ENCODE measurements at regions not wholly inside any gene's neighbourhood (a gene's known extent, or its start where the extent isn't known, plus 50 kb on each side); places are given as distances from the start of the nearest gene placed in this dataset.

DNA sequence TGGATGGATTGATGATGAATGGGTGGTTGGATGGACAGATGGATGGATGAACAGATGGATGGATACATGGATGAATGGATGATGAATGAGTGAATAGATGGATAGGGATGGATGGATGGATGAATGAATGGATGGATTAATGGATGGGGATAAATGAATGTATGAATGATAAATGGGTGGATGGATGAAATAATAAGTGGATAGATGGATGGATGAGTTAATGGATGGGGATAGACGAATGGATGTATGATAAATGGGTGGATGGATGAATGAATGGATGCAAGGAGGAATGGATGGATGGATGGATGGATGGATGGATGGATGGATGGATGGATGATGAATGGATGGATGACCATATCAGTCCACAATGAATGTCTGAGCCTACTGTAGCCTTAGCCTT, 381.9 kb downstream of the SETD4 start:
- H3K9me3 ChIP-seq = no peaks in the 10 kb centered on the region
- H3K27me3 ChIP-seq = peaks cover 0 to 16% (median 7%) of the 10 kb centered on the region in 7 donors
- 82 to 86% methylated on average over 1 of the region's 1 CpG for WGBS, 2 donors
- H3K36me3 ChIP-seq = no peaks in the 10 kb centered on the region
- intact Hi-C loops (cut with DNase I) = no loop called here
- DNase-seq (no peak), ATAC-seq (no peak)
- H3K4me1 ChIP-seq = no peaks in the 10 kb centered on the region
- TF ChIP-seq, protein P1, sequence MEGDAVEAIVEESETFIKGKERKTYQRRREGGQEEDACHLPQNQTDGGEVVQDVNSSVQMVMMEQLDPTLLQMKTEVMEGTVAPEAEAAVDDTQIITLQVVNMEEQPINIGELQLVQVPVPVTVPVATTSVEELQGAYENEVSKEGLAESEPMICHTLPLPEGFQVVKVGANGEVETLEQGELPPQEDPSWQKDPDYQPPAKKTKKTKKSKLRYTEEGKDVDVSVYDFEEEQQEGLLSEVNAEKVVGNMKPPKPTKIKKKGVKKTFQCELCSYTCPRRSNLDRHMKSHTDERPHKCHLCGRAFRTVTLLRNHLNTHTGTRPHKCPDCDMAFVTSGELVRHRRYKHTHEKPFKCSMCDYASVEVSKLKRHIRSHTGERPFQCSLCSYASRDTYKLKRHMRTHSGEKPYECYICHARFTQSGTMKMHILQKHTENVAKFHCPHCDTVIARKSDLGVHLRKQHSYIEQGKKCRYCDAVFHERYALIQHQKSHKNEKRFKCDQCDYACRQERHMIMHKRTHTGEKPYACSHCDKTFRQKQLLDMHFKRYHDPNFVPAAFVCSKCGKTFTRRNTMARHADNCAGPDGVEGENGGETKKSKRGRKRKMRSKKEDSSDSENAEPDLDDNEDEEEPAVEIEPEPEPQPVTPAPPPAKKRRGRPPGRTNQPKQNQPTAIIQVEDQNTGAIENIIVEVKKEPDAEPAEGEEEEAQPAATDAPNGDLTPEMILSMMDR (IDR thresholded peaks at IDR 0.05) = no peak
- H3K4me3 ChIP-seq = no peak overlapping the region
- H3K27ac ChIP-seq = no peak overlapping the region

DNA sequence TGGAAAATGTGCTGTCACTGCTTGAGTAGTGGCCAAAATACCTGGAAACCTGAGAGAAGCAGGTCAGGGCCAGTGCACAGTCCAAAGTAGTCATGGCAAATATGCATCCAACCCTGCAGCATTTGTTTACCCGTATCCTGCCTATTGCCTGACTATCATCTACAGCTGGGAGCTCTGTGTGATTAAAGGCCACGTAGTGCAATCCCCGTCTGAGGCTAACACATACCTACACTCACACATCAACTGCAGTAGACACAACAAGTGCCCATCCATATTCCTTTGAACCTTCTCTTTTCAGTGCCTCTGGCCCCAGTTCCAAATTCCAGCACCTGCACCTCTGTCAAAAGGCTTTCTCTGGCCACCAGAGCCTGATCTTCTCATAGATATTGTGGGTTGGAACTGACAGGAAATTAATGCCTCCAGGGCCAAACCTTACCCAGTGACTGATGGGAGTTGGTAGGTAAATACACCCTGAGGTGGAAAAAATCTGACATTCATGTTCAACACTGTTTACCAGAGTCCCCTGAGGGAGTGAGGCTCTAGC, 383.0 kb downstream of the SETD4 start:
- DNase-seq (no peak), ATAC-seq (no peak)
- H3K27ac ChIP-seq = no peak overlapping the region
- no peaks in the 10 kb centered on the region for H3K4me1 ChIP-seq
- no peaks in the 10 kb centered on the region for H3K36me3 ChIP-seq
- intact Hi-C loops (cut with DNase I) = no loop called here
- no peak overlapping the region for H3K4me3 ChIP-seq
- peaks cover 0 to 20% (median 7%) of the 10 kb centered on the region in 7 donors for H3K27me3 ChIP-seq
- H3K9me3 ChIP-seq = no peaks in the 10 kb centered on the region
- WGBS, 2 donors = 86 to 94% methylated on average over 3 of the region's 3 CpGs
- TF ChIP-seq, protein P1 (IDR thresholded peaks at IDR 0.05) = no peak

DNA sequence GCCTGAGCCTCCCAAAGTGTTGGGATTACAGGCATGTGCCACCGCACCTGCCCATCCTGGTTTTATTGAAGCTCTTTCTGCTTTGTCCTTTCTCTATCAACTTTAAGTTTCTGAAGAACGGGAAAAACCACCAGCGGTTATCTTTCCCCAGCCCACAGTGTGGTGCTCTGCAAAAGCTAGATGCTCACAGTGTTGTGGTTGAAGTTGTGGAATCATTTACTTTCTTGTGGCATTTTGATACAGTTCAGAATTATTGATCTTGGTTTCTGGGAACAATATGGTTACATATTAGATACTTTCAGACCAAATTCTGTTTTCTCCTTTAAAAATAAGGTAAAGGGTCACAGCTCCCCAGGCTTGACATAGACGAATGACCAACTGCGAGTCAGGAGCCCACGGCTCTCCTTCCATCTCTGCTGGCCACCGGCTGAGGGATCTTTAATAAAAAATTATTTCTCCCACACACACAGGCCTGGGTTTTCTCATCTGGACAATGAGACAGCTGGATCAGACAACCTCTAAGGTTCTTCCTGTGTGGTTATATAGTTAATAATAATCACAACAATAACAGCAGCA, 385.3 kb downstream of the SETD4 start:
- H3K4me1 ChIP-seq = no peaks in the 10 kb centered on the region
- no peaks in the 10 kb centered on the region for H3K36me3 ChIP-seq
- TF ChIP-seq, protein P1 (IDR thresholded peaks at IDR 0.05) = no peak
- 67 to 72% methylated on average over 7 of the region's 7 CpGs for WGBS, 2 donors
- ATAC-seq (no peak), DNase-seq (no peak)
- no peaks in the 10 kb centered on the region for H3K9me3 ChIP-seq
- H3K4me3 ChIP-seq = no peak overlapping the region
- intact Hi-C loops (cut with DNase I) = no loop called here
- H3K27me3 ChIP-seq = peaks cover 0 to 16% (median 6%) of the 10 kb centered on the region in 7 donors
- H3K27ac ChIP-seq = no peak overlapping the region

DNA sequence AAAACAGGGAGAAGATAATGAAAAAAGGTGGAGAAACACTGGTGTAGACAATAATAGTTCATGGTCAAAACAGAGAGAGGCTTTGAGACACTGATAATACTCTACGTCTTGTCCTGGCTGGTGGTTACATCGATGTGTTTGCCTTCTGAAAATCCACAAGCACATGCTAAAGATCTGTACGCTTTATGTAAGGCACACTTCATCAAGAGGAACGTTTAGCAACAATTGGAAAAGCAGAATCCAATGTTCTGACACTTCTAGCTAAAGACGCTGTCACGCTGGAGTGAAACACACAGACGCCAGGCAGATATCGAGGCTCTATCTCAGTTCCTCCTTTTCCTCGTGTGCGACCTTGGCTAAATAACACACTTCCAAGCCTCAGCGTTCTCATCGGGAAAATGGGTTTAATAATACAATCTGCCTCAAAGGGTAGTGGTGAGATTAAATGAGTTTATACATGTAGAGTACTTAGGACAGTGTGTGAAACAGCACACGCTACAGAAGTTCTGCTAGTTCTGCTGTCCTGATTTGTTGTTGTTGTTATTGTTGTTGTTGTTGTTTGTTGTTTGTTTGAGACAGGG, 386.1 kb downstream of the SETD4 start:
- no peak overlapping the region for H3K4me3 ChIP-seq
- ATAC-seq = no peak
- H3K9me3 ChIP-seq = no peaks in the 10 kb centered on the region
- H3K27me3 ChIP-seq = peaks cover 0 to 11% (median under 1%) of the 10 kb centered on the region in 7 donors
- WGBS, 2 donors = 79% methylated on average over 13 of the region's 13 CpGs
- no peak for DNase-seq
- H3K27ac ChIP-seq = no peak overlapping the region
- intact Hi-C loops (cut with DNase I) = no loop called here
- TF ChIP-seq, protein P1 (IDR thresholded peaks at IDR 0.05) = no peak
- H3K4me1 ChIP-seq = no peaks in the 10 kb centered on the region
- H3K36me3 ChIP-seq = no peaks in the 10 kb centered on the region

Data from heart right ventricle (tissue), 16 donors.